ENCODE measurements at regions not wholly inside any gene's neighbourhood (a gene's known extent, or its start where the extent isn't known, plus 50 kb on each side); places are given as distances from the start of the nearest gene placed in this dataset.

DNA sequence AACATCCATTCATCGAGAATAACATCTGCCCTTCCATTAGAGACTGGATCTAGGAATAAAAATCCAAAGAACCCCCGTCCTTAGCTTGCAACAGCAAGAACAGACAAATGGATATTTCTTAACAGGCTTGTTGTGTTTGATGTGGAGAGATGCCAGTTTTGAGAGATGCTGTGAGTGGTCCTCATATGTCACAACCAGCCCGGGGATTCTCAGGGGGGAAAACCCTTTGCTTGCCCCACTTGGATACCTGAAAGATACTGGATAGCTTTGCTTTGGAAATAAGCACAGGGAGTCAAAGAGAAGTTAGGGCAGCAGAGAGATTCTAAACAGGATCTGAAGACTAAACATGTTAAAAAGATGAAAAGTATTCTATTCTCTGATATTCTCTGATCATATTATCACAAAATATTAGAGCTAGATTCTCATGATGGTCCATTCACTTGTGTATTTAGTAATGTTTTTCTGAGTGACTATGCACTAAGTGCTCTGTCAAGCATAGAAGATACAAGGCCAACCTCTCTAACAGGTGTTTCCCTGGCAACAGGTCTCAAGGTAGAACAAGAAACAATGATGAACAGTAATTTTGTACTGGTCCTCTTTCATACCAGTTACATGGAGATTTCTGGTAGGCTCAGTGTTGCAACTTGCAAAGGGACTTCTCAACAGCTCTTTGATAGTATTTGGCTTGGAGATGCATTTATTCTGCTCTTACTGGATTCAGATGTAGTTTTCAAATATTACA, 348.2 kb downstream of the MYCN start:
- ATAC-seq (ENCODE audit: low read depth) = no peak
- H4K20me1 ChIP-seq (ENCODE audit: insufficient read depth, low read length) = no peaks in the 10 kb centered on the region
- no peak overlapping the region for H2BK5ac ChIP-seq (ENCODE audit: low read depth, low read length, poor library complexity, severe bottlenecking)
- no peak for DNase-seq
- no peak overlapping the region for H2BK15ac ChIP-seq (ENCODE audit: low read depth, low read length)
- TF ChIP-seq MXI1 (IDR thresholded peaks at IDR 0.05; ENCODE audit: borderline replicate concordance, low read depth, low read length) (no peak), CEBPB (IDR thresholded peaks at IDR 0.05; ENCODE audit: low read depth, low read length) (no peak), RCOR1 (IDR thresholded peaks at IDR 0.05; ENCODE audit: insufficient replicate concordance, low read length) (no peak), RFX5 (IDR thresholded peaks at IDR 0.05; ENCODE audit: low read depth, low read length) (no peak), MAZ (IDR thresholded peaks at IDR 0.05; ENCODE audit: borderline replicate concordance, low read depth, low read length) (no peak), NFE2L2 (IDR thresholded peaks at IDR 0.05; ENCODE audit: low read depth, low read length) (no peak), CHD1 (IDR thresholded peaks at IDR 0.05; ENCODE audit: low read depth, low read length) (no peak), FOS (IDR thresholded peaks at IDR 0.05; ENCODE audit: low read depth, low read length) (no peak), SMC3 (IDR thresholded peaks at IDR 0.05; ENCODE audit: low read depth, low read length) (no peak), MAFK (IDR thresholded peaks at IDR 0.05; ENCODE audit: low read depth, low read length) (no peak), RAD21 (IDR thresholded peaks at IDR 0.05; ENCODE audit: low read length) (no peak), BHLHE40 (IDR thresholded peaks at IDR 0.05; ENCODE audit: low read depth, low read length) (no peak), POLR2A (IDR thresholded peaks at IDR 0.05; ENCODE audit: low read depth, low read length) (no peak)
- TF ChIP-seq, protein P1, sequence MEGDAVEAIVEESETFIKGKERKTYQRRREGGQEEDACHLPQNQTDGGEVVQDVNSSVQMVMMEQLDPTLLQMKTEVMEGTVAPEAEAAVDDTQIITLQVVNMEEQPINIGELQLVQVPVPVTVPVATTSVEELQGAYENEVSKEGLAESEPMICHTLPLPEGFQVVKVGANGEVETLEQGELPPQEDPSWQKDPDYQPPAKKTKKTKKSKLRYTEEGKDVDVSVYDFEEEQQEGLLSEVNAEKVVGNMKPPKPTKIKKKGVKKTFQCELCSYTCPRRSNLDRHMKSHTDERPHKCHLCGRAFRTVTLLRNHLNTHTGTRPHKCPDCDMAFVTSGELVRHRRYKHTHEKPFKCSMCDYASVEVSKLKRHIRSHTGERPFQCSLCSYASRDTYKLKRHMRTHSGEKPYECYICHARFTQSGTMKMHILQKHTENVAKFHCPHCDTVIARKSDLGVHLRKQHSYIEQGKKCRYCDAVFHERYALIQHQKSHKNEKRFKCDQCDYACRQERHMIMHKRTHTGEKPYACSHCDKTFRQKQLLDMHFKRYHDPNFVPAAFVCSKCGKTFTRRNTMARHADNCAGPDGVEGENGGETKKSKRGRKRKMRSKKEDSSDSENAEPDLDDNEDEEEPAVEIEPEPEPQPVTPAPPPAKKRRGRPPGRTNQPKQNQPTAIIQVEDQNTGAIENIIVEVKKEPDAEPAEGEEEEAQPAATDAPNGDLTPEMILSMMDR (conservative IDR thresholded peaks at IDR 0.05; ENCODE audit: low read depth, low read length) = no peak
- TF ChIP-seq, protein P2, sequence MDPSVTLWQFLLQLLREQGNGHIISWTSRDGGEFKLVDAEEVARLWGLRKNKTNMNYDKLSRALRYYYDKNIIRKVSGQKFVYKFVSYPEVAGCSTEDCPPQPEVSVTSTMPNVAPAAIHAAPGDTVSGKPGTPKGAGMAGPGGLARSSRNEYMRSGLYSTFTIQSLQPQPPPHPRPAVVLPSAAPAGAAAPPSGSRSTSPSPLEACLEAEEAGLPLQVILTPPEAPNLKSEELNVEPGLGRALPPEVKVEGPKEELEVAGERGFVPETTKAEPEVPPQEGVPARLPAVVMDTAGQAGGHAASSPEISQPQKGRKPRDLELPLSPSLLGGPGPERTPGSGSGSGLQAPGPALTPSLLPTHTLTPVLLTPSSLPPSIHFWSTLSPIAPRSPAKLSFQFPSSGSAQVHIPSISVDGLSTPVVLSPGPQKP (IDR thresholded peaks at IDR 0.05; ENCODE audit: borderline replicate concordance, low read depth, low read length) = no peak
- TF ChIP-seq, protein P3, sequence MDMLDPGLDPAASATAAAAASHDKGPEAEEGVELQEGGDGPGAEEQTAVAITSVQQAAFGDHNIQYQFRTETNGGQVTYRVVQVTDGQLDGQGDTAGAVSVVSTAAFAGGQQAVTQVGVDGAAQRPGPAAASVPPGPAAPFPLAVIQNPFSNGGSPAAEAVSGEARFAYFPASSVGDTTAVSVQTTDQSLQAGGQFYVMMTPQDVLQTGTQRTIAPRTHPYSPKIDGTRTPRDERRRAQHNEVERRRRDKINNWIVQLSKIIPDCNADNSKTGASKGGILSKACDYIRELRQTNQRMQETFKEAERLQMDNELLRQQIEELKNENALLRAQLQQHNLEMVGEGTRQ (IDR thresholded peaks at IDR 0.05; ENCODE audit: low read depth, low read length) = no peak
- no peak overlapping the region for H3K14ac ChIP-seq (replicated peaks; ENCODE audit: low read depth, low read length)
- peaks cover 36% of the 10 kb centered on the region for H3K9me3 ChIP-seq (ENCODE audit: control insufficient read depth, insufficient read depth, low read length)
- H4K91ac ChIP-seq (ENCODE audit: insufficient read depth, low read depth, low read length) = no peak overlapping the region
- ChIA-PET POLR2A (ENCODE audit: unreplicated experiment) (no interaction called here), CTCF (interaction anchor here (0.6 to 0.7 kb wide), 3 partner anchors 19 to 711 kb away, joined by 3 read pairs; no protein-coding TSS in a partner anchor)
- no peaks in the 10 kb centered on the region for H3K4me1 ChIP-seq (ENCODE audit: control insufficient read depth, insufficient read depth, low read length)
- no peak overlapping the region for H2AK9ac ChIP-seq (replicated peaks; ENCODE audit: low read depth, low read length, poor library complexity)
- H2AFZ ChIP-seq (replicated peaks; ENCODE audit: low read length, poor library complexity) = no peak overlapping the region
- no peak overlapping the region for H3K56ac ChIP-seq (ENCODE audit: extremely low read depth, insufficient read depth, low read length)
- no peak overlapping the region for H2AK5ac ChIP-seq (ENCODE audit: low read depth, low read length)
- H4K5ac ChIP-seq (ENCODE audit: low read depth, low read length) = no peak overlapping the region
- no peak overlapping the region for H2BK120ac ChIP-seq (ENCODE audit: low read depth, low read length)
- H3K27me3 ChIP-seq (ENCODE audit: control insufficient read depth, insufficient read depth, low read length) = no peaks in the 10 kb centered on the region
- no peak overlapping the region for H3K4ac ChIP-seq (ENCODE audit: low read depth, low read length)
- H3K27ac ChIP-seq (ENCODE audit: insufficient read depth, low read length) = no peak overlapping the region
- no TSS peak for BruUV-seq (replicated peaks)
- no peak overlapping the region for H3K23ac ChIP-seq (ENCODE audit: low read depth, low read length)
- no peak overlapping the region for H3K9ac ChIP-seq (ENCODE audit: low read depth, low read length)
- no peak overlapping the region for H4K8ac ChIP-seq (ENCODE audit: low read depth in 2 of 2, low read length in 2 of 2)
- WGBS, 2 experiments (ENCODE audit: extremely low coverage in 2 of 2, insufficient read length in 1 of 2) = no CpG with 5 or more reads among the region's 3 CpGs
- no peaks in the 10 kb centered on the region for H3K9me1 ChIP-seq (ENCODE audit: insufficient read depth, low read length)
- dilution Hi-C loops (cut with HindIII; ENCODE audit: low sequenced_read_pairs, unreplicated experiment) = no loop called here
- no peaks in the 10 kb centered on the region for H3K36me3 ChIP-seq (ENCODE audit: control insufficient read depth, insufficient read depth, low read length)
- H3K79me1 ChIP-seq (ENCODE audit: low read depth in 1 of 2, low read length in 2 of 2) = no peaks in the 10 kb centered on the region
- H2BK20ac ChIP-seq (ENCODE audit: low read depth, low read length) = no peak overlapping the region
- H3K4me2 ChIP-seq (ENCODE audit: low read depth, low read length) = no peak overlapping the region
- H3K18ac ChIP-seq (ENCODE audit: low read depth, low read length) = no peak overlapping the region
- intact Hi-C loops (cut with micrococcal nuclease) = no loop called here
- in situ Hi-C loops (cut with MboI; ENCODE audit: low sequenced_read_pairs) = no loop called here
- no peak overlapping the region for H3K4me3 ChIP-seq (ENCODE audit: insufficient read depth, low read depth, low read length)

Data from IMR-90 (cell line).